Liver (tissue), 3 donors: ENCODE measurements at regions not wholly inside any gene's neighbourhood (a gene's known extent, or its start where the extent isn't known, plus 50 kb on each side); places are given as distances from the start of the nearest gene placed in this dataset.

ENCODE experiments used
- CTCF ChIP-seq: fragments of 150-350 bp; IDR thresholded peaks from 2 replicates; pipeline ENCODE4 v1.5.1; 2017; ENCODE audit warnings: improper control_type of control experiment, low read depth, low read length; ENCODE audit not compliant: missing input control
- RAD21 ChIP-seq, 2 donors: IDR thresholded peaks; 2 replicates each; pipeline ENCODE4 v1.6.1; 2016; ENCODE audit warnings: antibody characterized with exemption in 2 of 2, mild to moderate bottlenecking in 2 of 2
- SP1 ChIP-seq: IDR thresholded peaks from 2 replicates; pipeline ENCODE4 v1.6.1; 2018; ENCODE audit warnings: antibody characterized with exemption, mild to moderate bottlenecking
- donor health status: healthy.
- donor health status: healthy.

GRCh38 chr18:52045946-52046675, 293.9 kb upstream of the DCC start:
- no peak for TF ChIP-seq CTCF
- no peak for TF ChIP-seq SP1
- no peak for TF ChIP-seq RAD21 (IDR thresholded peaks at IDR 0.05)
